ENCODE measurements at regions not wholly inside any gene's neighbourhood (a gene's known extent, or its start where the extent isn't known, plus 50 kb on each side); places are given as distances from the start of the nearest gene placed in this dataset.

GRCh38 chr4:160831165-160831922 lies 1332.5 kb downstream of the FSTL5 start:
- TF ChIP-seq CTCF (IDR thresholded peaks at IDR 0.05) (no peak), POLR2AphosphoS5 (IDR thresholded peaks at IDR 0.05) (no peak)

Measured in gastroesophageal sphincter (tissue), 3 donors.